ENCODE measurements at regions not wholly inside any gene's neighbourhood (a gene's known extent, or its start where the extent isn't known, plus 50 kb on each side); places are given as distances from the start of the nearest gene placed in this dataset.

DNA sequence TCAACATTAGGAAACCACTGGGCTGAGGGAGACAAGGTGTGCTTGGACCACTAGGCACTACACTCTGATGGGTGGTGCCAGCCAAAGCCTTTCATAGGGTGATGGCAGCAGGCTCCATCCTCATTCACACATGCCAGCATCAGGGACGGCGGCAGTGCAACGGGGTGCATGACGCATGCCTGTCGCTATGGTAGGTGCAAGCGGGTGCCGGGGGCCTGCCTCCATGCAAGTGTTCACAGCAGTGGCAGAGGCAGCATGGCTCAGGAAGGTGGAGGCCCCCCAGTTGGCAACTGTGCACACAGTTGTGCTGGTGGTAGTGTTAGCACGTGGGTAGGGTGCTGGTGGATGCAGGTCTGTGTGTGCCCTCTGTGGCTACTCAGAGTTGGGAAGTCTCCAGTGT is 184.1 kb downstream of the RELL1 start:
- TF ChIP-seq, protein P1, sequence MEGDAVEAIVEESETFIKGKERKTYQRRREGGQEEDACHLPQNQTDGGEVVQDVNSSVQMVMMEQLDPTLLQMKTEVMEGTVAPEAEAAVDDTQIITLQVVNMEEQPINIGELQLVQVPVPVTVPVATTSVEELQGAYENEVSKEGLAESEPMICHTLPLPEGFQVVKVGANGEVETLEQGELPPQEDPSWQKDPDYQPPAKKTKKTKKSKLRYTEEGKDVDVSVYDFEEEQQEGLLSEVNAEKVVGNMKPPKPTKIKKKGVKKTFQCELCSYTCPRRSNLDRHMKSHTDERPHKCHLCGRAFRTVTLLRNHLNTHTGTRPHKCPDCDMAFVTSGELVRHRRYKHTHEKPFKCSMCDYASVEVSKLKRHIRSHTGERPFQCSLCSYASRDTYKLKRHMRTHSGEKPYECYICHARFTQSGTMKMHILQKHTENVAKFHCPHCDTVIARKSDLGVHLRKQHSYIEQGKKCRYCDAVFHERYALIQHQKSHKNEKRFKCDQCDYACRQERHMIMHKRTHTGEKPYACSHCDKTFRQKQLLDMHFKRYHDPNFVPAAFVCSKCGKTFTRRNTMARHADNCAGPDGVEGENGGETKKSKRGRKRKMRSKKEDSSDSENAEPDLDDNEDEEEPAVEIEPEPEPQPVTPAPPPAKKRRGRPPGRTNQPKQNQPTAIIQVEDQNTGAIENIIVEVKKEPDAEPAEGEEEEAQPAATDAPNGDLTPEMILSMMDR (IDR thresholded peaks at IDR 0.05), result no peak
- no peak for TF ChIP-seq POLR2AphosphoS5 (IDR thresholded peaks at IDR 0.05)
